ACHN (cell line): ENCODE measurements at regions not wholly inside any gene's neighbourhood (a gene's known extent, or its start where the extent isn't known, plus 50 kb on each side); places are given as distances from the start of the nearest gene placed in this dataset.
A peak's percentile ranks its signal among the peaks of the same experiment; 100 is the strongest.

Source experiments
- DNase-seq: peaks from one replicate; pipeline ENCODE4 v3.0.0-alpha.2; 2015
- in situ Hi-C: cut with HindIII; loops from 2 replicates; pipeline ENCODE4 v1.10.0; 2017; ENCODE audit warnings: low sequenced_read_pairs, low pct_ligation_motif_present, low pct_unique_long_range_greater_than_20kb

DNA sequence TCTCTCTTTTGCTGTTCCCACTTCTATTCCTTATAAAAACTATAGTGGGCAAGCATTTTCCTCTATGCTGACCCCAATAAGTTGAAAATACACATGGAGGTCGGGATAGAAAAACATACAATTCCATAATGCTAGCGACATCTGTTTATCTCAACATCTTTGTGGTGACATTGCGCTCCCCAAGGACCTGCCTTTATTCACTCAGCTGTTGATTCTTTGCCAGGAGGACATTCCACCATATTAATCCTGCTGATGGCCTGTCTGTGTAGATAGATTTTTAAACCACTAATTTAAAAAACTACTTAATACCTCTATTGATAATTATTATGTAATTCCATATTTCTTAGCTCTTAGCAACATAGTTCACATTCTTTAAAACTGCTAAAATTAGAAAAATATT, 555.3 kb upstream of the MAP3K7 start:
- no peak for DNase-seq
- in situ Hi-C loops: no loop called here

DNA sequence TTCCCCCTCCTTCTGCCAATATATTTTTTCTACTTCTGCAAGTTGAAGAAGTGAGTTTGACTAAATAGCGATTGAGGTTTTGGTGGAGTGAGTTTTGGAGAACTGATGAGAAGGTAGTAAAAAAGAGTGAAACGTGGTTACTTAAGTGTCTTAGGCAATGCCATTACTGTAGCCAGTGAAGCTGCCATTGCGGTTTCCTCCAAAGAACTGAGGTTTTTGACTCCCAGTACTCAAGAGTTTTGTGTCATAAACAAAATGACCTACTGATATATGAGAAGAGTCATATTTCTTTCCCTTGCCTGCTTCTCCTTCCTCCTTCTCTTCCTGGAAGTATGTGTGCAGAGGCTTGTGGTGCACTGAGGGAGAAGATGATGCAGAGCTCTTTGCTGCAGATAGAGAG, 554.5 kb upstream of the MAP3K7 start:
- DNase-seq: no peak
- in situ Hi-C loops: no loop called here

DNA sequence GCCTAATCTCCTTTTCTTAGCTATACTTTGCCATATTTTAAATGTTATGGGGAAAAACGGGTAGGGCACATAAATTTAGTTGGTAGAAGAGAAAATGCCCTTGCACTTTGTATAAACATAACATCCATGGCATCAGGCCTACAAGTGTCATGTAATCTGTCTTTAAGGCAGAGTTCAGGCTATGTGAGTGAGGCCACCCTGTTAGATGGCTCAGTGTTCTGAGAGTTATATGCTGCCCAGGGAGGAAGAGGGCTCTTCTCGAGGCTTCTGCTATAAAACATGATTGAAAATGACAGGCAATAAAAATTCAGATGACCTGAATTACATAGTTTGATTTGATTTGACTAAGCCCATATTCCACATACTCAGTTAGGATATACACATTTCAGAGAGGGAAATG, 553.6 kb upstream of the MAP3K7 start:
- in situ Hi-C loops: no loop called here
- DNase-seq: no peak

DNA sequence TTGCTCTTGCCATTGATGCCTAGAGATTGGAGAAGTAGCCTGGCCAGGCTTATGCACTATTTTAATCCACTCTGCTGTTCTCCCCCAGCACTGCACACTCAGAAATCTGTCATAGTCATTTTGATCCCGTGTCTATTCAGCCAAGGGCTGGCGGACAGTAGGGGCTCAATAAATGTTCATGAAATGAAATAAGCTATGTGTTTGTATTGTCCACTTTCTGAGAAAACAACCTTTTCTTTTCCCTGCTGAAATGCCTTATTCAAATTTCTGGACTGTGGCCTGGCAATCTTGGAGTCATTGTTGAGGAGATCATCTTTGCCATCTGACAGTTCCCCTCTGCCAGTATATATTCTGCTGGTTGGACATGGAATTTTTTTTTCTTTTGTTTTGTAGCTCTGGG, 550.4 kb upstream of the MAP3K7 start:
- in situ Hi-C loops: no loop called here
- no peak for DNase-seq

DNA sequence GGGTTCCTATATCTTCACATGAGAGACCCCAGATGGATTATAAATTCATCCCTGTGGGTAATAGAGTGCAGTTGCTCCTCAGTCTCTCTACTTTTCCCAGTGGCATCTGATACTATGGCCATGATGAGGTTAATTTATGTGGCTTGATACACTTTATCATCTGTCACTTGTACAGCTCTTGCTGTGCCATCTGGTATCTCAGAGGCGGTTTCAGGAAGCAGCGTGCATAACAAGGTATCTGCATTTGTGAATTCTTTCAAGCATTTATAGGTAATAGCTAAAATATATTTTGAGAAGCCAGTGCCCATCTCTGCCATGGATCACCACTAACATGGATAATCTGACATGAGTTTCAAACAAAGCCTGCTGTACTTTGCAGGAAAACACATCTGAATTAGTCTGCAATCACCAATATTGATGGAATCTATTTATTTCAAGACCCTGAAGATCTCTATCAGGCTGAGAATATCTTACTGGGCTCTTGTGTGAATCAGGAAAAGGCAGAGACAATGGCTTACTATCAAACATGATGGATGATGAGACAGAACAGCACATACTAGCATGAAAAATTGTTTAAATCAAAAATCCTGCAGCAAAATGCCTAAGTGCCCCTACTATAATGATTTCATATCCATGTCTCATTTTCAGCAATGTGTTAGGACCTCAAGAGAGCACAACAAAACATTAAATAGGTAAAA, 548.7 kb upstream of the MAP3K7 start:
- in situ Hi-C loops: no loop called here
- no peak for DNase-seq

DNA sequence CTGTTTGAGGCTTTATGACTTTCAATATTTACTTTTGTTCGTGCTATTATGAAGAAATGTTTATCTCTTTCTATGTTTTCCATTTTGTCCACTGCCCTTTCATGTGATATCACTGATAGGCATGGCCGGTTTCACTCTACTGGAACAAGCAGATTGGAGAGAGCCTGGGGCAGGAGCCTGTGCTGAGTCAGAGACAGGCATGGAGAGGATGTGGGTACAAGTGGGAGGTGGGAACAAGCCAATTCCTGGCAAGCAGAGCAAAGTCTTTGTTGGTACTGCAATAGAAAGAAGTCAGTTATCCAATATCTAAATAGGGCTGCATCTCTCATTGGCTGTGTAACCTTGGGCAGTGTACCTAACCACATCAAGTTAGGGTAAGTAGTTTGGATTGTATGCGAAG, 545.6 kb upstream of the MAP3K7 start:
- in situ Hi-C loops: no loop called here
- DNase-seq: peak; percentile 56

DNA sequence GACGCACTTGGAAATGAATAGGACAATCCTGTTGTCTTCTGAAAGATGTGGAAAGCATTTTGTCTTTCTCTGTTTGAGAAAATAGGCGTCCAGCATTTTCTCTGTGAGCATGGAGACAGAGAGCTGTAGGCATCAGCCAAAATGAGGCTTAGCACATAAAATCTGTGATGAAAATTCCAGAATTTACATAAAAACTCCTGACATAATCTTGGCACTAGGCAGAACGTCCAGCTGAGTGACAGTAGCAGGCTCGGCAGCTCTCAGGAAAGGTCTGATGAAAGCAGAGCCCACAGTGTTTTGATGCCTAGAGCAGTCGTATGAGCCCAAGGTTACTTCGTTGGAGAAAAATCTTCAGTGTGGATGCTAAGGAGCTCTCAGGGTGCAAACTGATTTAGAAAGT, 543.3 kb upstream of the MAP3K7 start:
- no peak for DNase-seq
- in situ Hi-C loops: no loop called here

DNA sequence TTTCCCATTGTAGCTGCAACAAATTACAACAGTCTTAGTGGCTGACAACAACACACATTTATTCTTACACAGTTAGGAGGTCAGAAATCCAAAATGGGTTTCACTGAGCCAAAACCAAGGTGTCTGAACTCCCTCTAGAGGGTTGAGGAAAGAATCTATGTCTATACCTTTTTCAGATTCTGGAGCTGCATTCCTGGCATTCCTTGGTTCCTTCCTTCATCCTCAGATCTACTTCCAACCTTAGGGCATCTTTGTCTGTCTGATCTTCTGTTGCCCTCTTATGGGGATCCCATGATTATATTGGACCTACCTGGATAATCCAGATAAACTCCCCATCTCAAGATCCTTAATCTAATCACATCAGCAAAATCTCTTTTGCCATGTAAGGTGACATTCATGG, 540.9 kb upstream of the MAP3K7 start:
- in situ Hi-C loops: no loop called here
- no peak for DNase-seq

DNA sequence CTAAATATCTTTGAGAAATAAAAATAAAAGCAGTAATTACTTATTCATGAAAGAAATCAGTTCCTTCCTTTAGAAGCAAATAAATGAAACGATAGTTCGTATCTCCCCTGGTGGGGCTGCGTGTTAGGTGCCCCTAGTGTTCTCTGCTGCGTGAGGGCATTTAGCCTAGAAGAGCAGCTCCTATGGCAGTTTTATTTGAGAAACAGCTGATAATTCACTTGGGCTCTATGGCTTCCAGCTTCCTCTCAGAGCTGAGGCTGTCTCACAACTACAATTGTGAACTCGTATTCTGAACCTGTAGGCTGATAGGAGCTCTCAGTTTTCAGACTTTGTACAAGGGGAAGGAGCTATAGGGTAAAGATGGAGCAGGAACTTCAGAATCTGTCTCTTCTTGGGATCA, 540.0 kb upstream of the MAP3K7 start:
- in situ Hi-C loops: no loop called here
- DNase-seq: no peak

DNA sequence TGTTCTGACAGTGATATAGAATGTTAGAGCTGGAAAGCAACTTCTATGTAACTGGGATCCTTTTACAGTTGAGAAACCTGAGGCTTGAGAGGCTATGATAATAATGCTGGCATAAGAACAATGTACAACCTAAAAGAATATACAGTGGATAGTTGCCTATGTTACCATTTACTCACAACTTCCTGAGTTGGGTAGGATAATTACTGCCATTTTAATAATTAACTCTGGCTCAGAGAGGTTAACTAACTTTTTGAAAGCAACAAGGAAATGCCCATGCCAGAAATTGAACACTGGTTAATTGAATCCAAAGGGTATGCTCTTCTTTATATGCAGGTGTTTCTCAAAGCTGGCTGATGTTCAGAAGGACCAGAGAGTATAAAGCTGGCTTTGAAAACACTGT, 530.7 kb upstream of the MAP3K7 start:
- in situ Hi-C loops: no loop called here
- no peak for DNase-seq

DNA sequence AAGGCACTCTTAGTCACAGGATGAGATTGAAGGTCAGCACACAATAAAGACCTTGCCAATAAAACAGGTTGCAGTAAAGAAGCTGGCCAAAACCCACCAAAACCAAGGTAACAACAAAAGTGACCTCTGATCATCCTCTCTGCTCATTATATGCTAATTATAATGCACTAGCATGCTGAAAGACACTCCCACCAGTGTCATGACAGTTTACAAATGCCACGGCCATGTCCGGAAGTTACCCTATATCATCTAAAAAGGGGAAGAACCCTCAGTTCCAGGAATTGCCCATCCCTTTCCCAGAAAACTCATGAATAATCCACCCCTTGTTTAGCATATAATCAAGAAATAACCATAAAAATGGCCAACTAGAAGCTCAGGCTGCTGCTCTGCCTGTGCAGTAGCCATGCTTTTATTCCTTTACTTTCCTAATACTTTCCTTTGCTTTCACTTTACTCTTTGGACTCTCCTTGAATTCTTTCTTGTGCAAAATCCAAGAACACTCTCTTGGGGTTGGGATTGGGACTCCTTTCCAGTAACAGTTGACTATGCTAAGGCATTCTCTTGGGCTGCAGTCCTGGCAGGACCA, 527.3 kb upstream of the MAP3K7 start:
- in situ Hi-C loops: no loop called here
- no peak for DNase-seq

DNA sequence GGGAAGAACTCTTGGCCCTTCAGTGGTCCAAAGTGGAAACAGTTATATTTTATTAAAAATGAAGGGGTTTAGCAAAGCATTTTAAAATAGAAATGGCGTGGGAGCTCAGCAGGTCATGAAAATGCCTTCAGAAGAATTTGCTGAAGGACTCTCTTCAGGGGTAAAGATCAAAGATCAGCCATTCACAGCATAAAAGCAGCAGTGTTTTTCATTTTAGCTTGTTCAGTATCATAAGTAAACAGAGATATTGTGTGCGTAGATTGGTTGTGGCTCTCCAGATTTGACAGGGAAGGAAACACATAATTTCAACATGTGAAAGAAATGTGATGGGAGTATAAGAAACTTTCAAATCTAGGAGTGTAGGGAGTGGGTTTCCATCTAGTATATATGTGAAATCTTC, 519.2 kb upstream of the MAP3K7 start:
- DNase-seq: no peak
- in situ Hi-C loops: no loop called here

DNA sequence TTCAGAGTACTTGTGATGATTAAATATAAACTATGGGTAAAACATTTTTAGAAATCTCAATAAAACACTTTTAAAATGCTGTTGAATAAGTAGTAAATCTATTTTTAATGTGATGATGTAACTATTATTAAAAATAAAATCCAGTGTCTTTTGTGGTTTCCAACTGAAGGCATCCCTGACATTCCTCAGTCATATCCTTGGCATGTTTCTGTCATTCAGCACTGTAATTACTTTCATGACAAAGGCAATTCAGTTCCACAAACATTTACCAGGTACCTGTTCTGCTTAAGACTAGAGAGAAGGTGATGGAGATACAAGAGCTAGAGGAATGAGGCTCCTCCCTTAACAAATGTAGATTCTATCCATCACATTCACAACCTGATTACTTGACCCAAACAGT, 518.7 kb upstream of the MAP3K7 start:
- in situ Hi-C loops: no loop called here

DNA sequence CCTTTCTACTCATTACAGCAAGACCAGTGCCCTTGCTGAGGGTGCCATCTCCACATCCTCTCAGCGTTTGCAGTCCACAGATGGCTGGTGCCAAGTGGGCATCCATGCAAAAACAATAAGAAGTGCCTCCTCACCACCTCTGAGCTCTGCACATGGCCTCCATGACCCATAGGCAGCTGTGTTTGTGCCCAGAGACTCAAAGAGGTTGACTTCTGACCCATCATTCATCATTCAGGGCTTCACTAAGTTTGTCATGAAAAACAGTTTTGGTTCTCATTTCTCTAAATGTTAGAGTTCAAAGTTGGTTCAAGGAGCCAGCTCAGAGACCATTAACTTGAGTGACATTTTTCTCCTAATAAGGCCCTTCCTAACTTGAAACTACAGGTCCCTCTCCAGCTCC, 512.6 kb upstream of the MAP3K7 start:
- no peak for DNase-seq
- in situ Hi-C loops: no loop called here

More for the DNA sequence above, 518.7 kb upstream of the MAP3K7 start:
- DNase-seq: no peak

DNA sequence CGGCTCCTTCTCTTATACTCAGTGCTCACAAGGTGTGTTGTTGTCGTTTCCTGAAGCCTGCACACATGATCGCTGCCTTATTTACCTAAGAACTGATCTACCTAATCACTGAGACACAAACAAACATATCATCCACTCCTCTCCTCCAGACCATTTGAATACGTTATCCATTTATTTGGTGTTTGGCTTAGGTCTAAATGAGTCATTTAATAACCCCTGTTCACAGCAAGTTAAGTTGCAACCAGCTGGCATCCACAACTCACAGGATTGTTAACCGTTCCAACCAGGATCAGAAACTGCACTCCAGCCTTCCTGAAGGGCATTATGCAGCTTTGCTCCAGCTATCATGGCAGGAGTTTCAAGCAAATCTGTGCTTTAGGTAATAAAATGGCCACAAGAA, 511.1 kb upstream of the MAP3K7 start:
- in situ Hi-C loops: no loop called here

DNA sequence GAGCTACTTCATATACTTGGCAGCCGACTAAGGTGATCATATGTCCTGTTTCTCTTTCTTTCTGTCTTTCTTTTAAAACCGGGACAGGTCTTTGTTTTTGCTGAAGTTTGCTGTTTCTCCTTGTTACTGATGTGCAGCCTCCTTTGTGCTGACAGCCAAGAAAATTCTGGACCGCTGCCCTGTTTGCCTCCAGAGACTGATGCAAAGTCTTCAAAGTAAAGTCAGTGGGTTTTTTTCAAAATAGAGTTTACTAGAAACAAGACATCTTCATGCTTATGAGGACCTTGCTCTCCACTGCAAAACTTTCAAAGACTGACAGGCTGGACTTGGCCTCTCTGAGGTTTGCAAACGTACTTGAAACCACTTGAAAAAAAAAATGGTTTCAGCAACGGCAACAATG, 510.5 kb upstream of the MAP3K7 start:
- DNase-seq: no peak
- in situ Hi-C loops: no loop called here

More for the DNA sequence above, 511.1 kb upstream of the MAP3K7 start:
- peak; percentile 59 for DNase-seq

DNA sequence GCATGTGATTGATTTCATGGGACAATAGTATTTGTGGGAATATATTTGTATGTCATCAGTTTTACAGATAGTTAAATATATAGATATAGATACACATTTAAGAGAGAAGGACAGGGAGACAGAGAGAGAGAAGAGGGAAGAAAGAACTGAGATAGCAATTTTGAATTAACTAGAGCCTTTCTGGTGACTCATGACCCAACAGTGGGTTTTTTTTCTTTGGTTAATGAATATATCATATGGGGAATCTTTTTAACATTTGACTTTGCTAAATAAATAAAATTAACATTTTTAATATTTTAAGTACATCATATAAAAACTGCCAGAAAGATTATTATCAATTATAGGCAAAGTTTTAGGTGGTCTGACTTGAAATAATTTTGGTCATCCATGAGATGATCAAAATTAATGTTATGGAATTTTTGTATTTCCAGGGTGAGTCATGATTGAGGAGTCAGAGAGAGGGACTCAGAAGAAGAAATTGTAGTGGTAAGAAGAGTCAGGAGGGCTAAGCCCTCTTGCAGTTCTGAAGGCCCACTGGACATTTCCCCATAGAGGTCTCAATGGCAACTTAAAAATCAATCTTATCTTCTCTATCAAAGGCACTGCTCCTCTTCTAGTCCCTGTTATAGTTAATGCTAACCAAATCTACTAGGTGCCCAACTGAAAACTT, 508.1 kb upstream of the MAP3K7 start:
- in situ Hi-C loops: no loop called here
- DNase-seq: peak; percentile 37

DNA sequence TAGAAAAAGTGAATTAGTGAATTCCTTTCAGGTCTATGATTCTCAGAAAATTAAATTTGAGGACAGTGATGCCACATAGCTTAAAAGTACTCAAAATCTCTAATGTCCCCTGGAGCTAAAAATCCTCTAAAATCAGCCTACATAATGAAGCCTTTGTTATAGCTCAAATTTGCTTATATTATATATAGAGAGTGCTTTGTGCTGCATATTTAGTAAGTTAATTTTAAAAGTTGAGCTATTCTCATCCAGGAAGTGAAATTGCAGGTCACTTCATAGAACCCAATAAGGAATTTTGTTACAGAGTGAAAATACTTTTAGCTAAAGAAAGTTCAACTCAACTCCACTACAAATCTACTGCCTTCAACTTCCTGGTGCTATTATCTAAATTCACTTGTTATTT, 507.5 kb upstream of the MAP3K7 start:
- no peak for DNase-seq
- in situ Hi-C loops: no loop called here

DNA sequence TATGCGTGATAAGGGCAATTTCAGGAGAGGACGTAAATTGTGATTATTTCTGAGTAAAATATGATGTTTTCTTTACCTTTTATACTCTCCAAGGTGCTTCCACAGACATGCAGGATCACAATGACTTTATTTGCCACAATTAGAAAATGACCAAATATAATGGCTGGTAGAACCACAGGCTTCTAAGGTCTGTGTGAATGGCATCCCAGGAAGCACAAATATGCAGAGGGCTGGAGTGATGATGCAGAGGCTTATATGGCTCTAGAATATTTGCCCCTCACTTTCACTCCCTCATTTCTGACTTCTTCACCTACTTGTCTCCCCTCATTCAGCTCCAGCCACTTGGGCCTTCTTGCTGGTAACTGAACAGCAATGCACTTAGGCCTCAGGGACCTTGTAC, 502.1 kb upstream of the MAP3K7 start:
- no peak for DNase-seq
- in situ Hi-C loops: no loop called here

DNA sequence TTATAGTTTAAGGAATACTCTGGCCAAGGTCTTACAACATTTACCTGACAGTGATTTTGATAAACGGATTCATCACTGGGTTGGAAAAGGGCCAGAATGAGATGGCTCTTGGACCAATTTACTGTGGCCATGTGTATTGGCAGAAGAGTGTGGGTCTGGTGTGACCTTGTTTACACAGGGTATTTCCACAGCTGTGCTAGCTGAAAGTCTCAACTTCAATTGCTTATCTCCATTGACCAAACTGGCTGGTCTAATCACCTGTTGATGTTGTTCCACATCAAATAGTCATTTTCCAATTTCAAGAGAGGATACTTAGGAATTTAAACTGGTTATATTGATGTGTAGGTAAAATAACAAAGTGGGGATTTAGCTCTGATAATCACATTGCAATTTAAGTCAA, 501.6 kb upstream of the MAP3K7 start:
- no peak for DNase-seq
- in situ Hi-C loops: no loop called here
